Transverse colon (tissue), 3 donors: ENCODE measurements at regions not wholly inside any gene's neighbourhood (a gene's known extent, or its start where the extent isn't known, plus 50 kb on each side); places are given as distances from the start of the nearest gene placed in this dataset.

ENCODE experiments used
- POLR2A ChIP-seq: fragments of 450-650 bp; IDR thresholded peaks from one replicate; pipeline ENCODE4 v1.6.1; 2016; ENCODE audit warnings: antibody characterized with exemption, mild to moderate bottlenecking, moderate library complexity
- TF ChIP-seq, protein P1 (sequence below), 5 experiments: fragments of 200-600 bp in 3 of 5; fragments of 450-650 bp in 2 of 5; sonication (generic) in 3 of 5; IDR thresholded peaks; 1 replicate in 2 of 5; 2 replicates in 3 of 5; pipeline ENCODE4 v1.5.1; 2016 to 2017; ENCODE audit warnings: antibody characterized with exemption in 5 of 5, inconsistent platforms in 3 of 5, mild to moderate bottlenecking in 2 of 5, moderate library complexity in 1 of 5

DNA sequence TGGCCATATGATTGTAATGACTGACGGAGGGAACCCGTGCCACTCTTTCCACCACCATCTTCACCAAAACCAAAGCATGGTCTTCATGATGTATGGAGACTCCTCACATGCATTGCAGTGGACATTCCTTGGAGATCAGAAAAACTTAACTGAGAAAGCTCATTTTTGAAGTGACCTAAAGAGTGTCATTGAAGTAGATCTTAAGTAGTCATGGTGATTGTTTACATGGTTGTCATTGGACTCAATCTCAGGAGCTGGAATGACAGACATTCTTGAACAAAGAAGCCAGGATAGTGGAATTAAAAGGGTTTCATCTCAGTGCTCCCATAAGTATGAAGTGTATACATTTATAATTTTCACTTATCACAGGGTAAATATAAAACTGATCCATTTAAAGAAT, 236.7 kb upstream of the IPO5 start:
- TF ChIP-seq, protein P1, sequence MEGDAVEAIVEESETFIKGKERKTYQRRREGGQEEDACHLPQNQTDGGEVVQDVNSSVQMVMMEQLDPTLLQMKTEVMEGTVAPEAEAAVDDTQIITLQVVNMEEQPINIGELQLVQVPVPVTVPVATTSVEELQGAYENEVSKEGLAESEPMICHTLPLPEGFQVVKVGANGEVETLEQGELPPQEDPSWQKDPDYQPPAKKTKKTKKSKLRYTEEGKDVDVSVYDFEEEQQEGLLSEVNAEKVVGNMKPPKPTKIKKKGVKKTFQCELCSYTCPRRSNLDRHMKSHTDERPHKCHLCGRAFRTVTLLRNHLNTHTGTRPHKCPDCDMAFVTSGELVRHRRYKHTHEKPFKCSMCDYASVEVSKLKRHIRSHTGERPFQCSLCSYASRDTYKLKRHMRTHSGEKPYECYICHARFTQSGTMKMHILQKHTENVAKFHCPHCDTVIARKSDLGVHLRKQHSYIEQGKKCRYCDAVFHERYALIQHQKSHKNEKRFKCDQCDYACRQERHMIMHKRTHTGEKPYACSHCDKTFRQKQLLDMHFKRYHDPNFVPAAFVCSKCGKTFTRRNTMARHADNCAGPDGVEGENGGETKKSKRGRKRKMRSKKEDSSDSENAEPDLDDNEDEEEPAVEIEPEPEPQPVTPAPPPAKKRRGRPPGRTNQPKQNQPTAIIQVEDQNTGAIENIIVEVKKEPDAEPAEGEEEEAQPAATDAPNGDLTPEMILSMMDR (IDR thresholded peaks at IDR 0.05), result no peak
- TF ChIP-seq POLR2A, result no peak
